OCI-LY7 (cell line): ENCODE measurements at regions not wholly inside any gene's neighbourhood (a gene's known extent, or its start where the extent isn't known, plus 50 kb on each side); places are given as distances from the start of the nearest gene placed in this dataset.

Experiments
- BruUV-seq: library from RNA; stranded (reverse); fragments of 400-500 nt; replicated peaks from 2 replicates; lab custom pipeline; 2021; lab: Mats Ljungman, UMichigan
- CTCF ChIA-PET: fragments of 300-600 bp; sonication (Branson Sonifier 250); formaldehyde crosslinking; loops from one replicate; lab custom pipeline; 2022; ENCODE audit warnings: antibody characterized with exemption; ENCODE audit not compliant: unreplicated experiment; lab: Charles Lee
- POLR2A ChIA-PET: fragments of 300-600 bp; sonication (Branson Sonifier 250); formaldehyde crosslinking; loops from one replicate; lab custom pipeline; 2022; ENCODE audit warnings: antibody characterized with exemption; lab: Charles Lee
- DNase-seq: peaks from one replicate; pipeline ENCODE4 v3.0.0-alpha.2; 2015; ENCODE audit warnings: low spot score
- H2AFZ ChIP-seq: fragments of 200-600 bp; sonication (generic), shearing (Covaris generic); 2 replicates; pipeline ENCODE4 v1.6.1; 2014; ENCODE audit warnings: mild to moderate bottlenecking, antibody characterized with exemption, low read length, moderate library complexity
- H3K27ac ChIP-seq: fragments of 200-600 bp; sonication (generic); 2 replicates; pipeline ENCODE4 v1.5.1; 2014; ENCODE audit warnings: mixed run types, low read depth, mild to moderate bottlenecking, moderate library complexity, low read length, inconsistent platforms; ENCODE audit not compliant: poor library complexity, severe bottlenecking
- H3K36me3 ChIP-seq: fragments of 200-600 bp; sonication (generic); 2 replicates; pipeline ENCODE4 v1.6.1; 2014; ENCODE audit warnings: mild to moderate bottlenecking, antibody characterized with exemption, low read length, moderate library complexity, mixed read lengths; ENCODE audit not compliant: insufficient read depth
- H3K4me1 ChIP-seq: fragments of 200-600 bp; sonication (generic); 2 replicates; pipeline ENCODE4 v1.5.1; 2014; ENCODE audit warnings: mild to moderate bottlenecking, low read length; ENCODE audit not compliant: insufficient read depth, poor library complexity, severe bottlenecking
- H3K4me2 ChIP-seq: fragments of 200-600 bp; sonication (generic); 2 replicates; pipeline ENCODE4 v1.6.1; 2014; ENCODE audit warnings: mild to moderate bottlenecking, low read length
- H3K4me3 ChIP-seq: fragments of 200-600 bp; sonication (generic); 2 replicates; pipeline ENCODE4 v1.5.1; 2014; ENCODE audit warnings: mild to moderate bottlenecking, low read depth, low read length; ENCODE audit not compliant: poor library complexity, severe bottlenecking
- H3K79me2 ChIP-seq: fragments of 200-600 bp; sonication (generic); 2 replicates; pipeline ENCODE4 v1.6.1; 2016; ENCODE audit warnings: low read depth, mild to moderate bottlenecking, low read length, moderate library complexity, mixed read lengths; ENCODE audit not compliant: insufficient read depth
- H3K9me2 ChIP-seq: fragments of 200-600 bp; sonication (generic); 2 replicates; pipeline ENCODE4 v1.6.1; 2016; ENCODE audit warnings: mild to moderate bottlenecking, low read length, mixed read lengths; ENCODE audit not compliant: insufficient read depth
- H3K9me3 ChIP-seq: fragments of 200-600 bp; sonication (generic); 2 replicates; pipeline ENCODE4 v1.6.1; 2014; ENCODE audit warnings: mild to moderate bottlenecking, mixed run types, low read length, mixed read lengths
- H4K20me1 ChIP-seq: fragments of 200-600 bp; sonication (generic); 2 replicates; pipeline ENCODE4 v1.6.1; 2014; ENCODE audit warnings: mild to moderate bottlenecking, antibody characterized with exemption, low read length, moderate library complexity, mixed read lengths; ENCODE audit not compliant: insufficient read depth
- CTCF ChIP-seq: fragments of 200-600 bp; sonication (generic); conservative IDR thresholded peaks from 2 replicates; pipeline ENCODE4 v1.5.1; 2014; ENCODE audit warnings: mild to moderate bottlenecking, antibody characterized with exemption, low read length, moderate library complexity, mixed read lengths
- EZH2phosphoT487 ChIP-seq: fragments of 200-600 bp; sonication (generic); IDR thresholded peaks from 2 replicates; pipeline ENCODE4 v1.6.1; 2018; ENCODE audit warnings: low read depth, borderline replicate concordance, mild to moderate bottlenecking, mixed run types, antibody characterized with exemption, low read length, moderate library complexity, mixed read lengths
- intact Hi-C: fragments of 100-400 bp; cut with micrococcal nuclease; formaldehyde crosslinking; loops from one replicate; pipeline ENCODE4 v1.10.0; 2022; ENCODE audit not compliant: unreplicated experiment

- TF ChIP-seq EZH2phosphoT487: no peak
- H3K4me2 ChIP-seq: no peak overlapping the region
- no peak overlapping the region for H3K27ac ChIP-seq
- no peak overlapping the region for H2AFZ ChIP-seq
- H3K4me1 ChIP-seq: no peaks in the 10 kb centered on the region
- CTCF ChIA-PET: no interaction called here
- no peaks in the 10 kb centered on the region for H3K9me2 ChIP-seq
- no peak for DNase-seq
- H3K79me2 ChIP-seq: no peaks in the 10 kb centered on the region
- BruUV-seq: no TSS peak
- H4K20me1 ChIP-seq: no peaks in the 10 kb centered on the region
- H3K4me3 ChIP-seq: no peak overlapping the region
- POLR2A ChIA-PET: no interaction called here
- no peaks in the 10 kb centered on the region for H3K36me3 ChIP-seq
- intact Hi-C loops: no loop called here
- H3K9me3 ChIP-seq: no peaks in the 10 kb centered on the region
Observed at GRCh38 chr6:93515736-93516135, 96.4 kb upstream of the EPHA7 start.

GRCh38 chr6:93498713-93499112 is 79.4 kb upstream of the EPHA7 start:
- Histone ChIP-seq H2AFZ (no peak overlapping the region), H3K36me3 (no peaks in the 10 kb centered on the region), H3K4me2 (no peak overlapping the region), H3K9me2 (no peaks in the 10 kb centered on the region), H3K9me3 (no peaks in the 10 kb centered on the region), H3K4me3 (no peak overlapping the region), H4K20me1 (no peaks in the 10 kb centered on the region), H3K4me1 (no peaks in the 10 kb centered on the region), H3K27ac (no peak overlapping the region), H3K79me2 (no peaks in the 10 kb centered on the region)
- TF ChIP-seq CTCF (no peak), EZH2phosphoT487 (no peak)
- ChIA-PET POLR2A (no interaction called here), CTCF (no interaction called here)
- no TSS peak for BruUV-seq
- intact Hi-C loops: no loop called here
- DNase-seq: no peak

GRCh38 chr6:93496548-93496947 is 77.2 kb upstream of the EPHA7 start:
- no TSS peak for BruUV-seq
- H3K9me3 ChIP-seq: no peaks in the 10 kb centered on the region
- intact Hi-C loops: no loop called here
- no peak overlapping the region for H3K27ac ChIP-seq
- no peak for DNase-seq
- TF ChIP-seq CTCF (no peak), EZH2phosphoT487 (no peak)
- H4K20me1 ChIP-seq: no peaks in the 10 kb centered on the region
- POLR2A ChIA-PET: no interaction called here
- no peak overlapping the region for H3K4me2 ChIP-seq
- CTCF ChIA-PET: no interaction called here
- no peaks in the 10 kb centered on the region for H3K79me2 ChIP-seq
- H3K4me3 ChIP-seq: no peak overlapping the region
- no peaks in the 10 kb centered on the region for H3K36me3 ChIP-seq
- H2AFZ ChIP-seq: no peak overlapping the region
- H3K4me1 ChIP-seq: no peaks in the 10 kb centered on the region
- H3K9me2 ChIP-seq: no peaks in the 10 kb centered on the region
